ENCODE measurements at regions not wholly inside any gene's neighbourhood (a gene's known extent, or its start where the extent isn't known, plus 50 kb on each side); places are given as distances from the start of the nearest gene placed in this dataset.

DNA sequence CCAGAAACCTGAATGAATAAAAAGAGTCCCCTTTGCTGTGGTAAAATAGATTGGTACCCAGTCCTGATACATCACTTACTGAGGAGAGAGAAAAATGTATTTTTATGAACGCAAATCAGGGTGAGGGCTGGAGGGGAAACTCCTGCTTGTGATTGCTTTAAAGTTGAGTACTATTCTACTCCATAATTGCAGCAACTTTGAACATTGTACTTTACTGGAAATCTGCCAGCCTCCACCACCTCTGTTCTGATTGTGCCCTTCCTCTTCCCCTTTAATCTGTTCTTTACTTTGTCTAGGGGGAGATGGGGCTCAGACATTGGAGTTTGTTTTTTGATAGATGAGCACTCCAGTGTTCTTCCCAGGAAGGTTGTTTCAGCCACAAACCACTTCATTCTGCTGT lies 81.9 kb downstream of the C3orf38 start:
- Histone ChIP-seq H3K4me3 (no peak overlapping the region), H3K9ac (ENCODE audit: insufficient read depth in 1 of 2, low read length in 2 of 2) (no peak overlapping the region), H3K27me3 (ENCODE audit: control insufficient read depth in 3 of 3, insufficient read depth in 3 of 3, low read length in 2 of 3) (no peaks in the 10 kb centered on the region), H3K27ac (ENCODE audit: low read depth in 1 of 2, low read length in 1 of 2) (no peak overlapping the region), H3K4me1 (ENCODE audit: control insufficient read depth in 5 of 5, insufficient read depth in 5 of 5, low read length in 5 of 5) (no peaks in the 10 kb centered on the region), H3K36me3 (ENCODE audit: control insufficient read depth in 4 of 4, insufficient read depth in 4 of 4, low read length in 4 of 4) (no peaks in the 10 kb centered on the region), H3K9me3 (ENCODE audit: control insufficient read depth in 4 of 4, insufficient read depth in 3 of 4, low read length in 3 of 4) (peaks cover 0 to 4% (median 0%) of the 10 kb centered on the region in 4 donors)
- no peak for ATAC-seq (ENCODE audit: insufficient read depth, low FRiP score)
- TF ChIP-seq, protein P1, sequence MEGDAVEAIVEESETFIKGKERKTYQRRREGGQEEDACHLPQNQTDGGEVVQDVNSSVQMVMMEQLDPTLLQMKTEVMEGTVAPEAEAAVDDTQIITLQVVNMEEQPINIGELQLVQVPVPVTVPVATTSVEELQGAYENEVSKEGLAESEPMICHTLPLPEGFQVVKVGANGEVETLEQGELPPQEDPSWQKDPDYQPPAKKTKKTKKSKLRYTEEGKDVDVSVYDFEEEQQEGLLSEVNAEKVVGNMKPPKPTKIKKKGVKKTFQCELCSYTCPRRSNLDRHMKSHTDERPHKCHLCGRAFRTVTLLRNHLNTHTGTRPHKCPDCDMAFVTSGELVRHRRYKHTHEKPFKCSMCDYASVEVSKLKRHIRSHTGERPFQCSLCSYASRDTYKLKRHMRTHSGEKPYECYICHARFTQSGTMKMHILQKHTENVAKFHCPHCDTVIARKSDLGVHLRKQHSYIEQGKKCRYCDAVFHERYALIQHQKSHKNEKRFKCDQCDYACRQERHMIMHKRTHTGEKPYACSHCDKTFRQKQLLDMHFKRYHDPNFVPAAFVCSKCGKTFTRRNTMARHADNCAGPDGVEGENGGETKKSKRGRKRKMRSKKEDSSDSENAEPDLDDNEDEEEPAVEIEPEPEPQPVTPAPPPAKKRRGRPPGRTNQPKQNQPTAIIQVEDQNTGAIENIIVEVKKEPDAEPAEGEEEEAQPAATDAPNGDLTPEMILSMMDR (IDR thresholded peaks at IDR 0.05; ENCODE audit: control extremely low read depth, extremely low read depth) = no peak
- no peak for DNase-seq
- WGBS, 2 donors = 63 to 85% methylated on average over 1 of the region's 1 CpG

DNA sequence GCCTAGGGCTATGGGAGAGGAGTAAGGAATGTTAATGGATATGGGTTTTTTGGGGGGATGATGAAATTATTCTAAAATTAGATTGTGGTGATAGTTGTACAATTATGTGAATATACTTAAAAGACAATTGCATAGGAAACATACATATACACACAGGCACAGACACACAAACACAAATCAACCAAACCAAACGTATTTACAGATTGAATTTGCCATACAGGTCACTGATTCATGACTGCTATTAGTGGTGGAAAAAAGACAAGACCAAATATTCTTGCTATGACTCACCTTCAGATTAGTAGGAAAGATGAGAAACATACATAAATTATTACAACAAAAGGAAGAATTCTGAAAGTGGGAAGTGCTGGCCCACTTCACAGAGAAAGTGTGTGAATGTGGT lies 85.3 kb downstream of the C3orf38 start:
- DNase-seq = no peak
- TF ChIP-seq, protein P1 (IDR thresholded peaks at IDR 0.05; ENCODE audit: control extremely low read depth, extremely low read depth) = no peak

DNA sequence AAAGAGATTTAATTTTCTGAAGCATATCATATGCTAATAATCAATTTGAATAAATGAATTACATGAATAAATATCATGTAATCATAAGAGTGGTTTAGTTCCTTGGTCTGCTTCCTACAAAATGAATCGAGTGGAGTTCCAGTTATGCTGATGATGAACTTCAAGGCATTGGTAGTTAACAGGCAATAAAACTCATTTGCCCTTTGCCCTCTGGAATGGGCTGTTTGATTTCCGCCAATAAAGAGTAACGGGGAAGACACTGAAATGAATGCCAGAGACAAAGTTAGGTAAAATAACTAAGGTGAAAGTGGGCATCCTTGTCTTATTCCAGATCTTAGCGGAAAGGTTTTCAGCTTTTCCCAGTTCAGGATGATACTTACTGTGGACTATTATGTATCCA lies 90.1 kb downstream of the C3orf38 start:
- DNase-seq (no peak), ATAC-seq (ENCODE audit: insufficient read depth, low FRiP score) (no peak)
- Histone ChIP-seq H3K36me3 (ENCODE audit: control insufficient read depth in 4 of 4, insufficient read depth in 4 of 4, low read length in 4 of 4) (no peaks in the 10 kb centered on the region), H3K27me3 (ENCODE audit: control insufficient read depth in 3 of 3, insufficient read depth in 3 of 3, low read length in 2 of 3) (no peaks in the 10 kb centered on the region), H3K4me3 (no peak overlapping the region), H3K27ac (ENCODE audit: low read depth in 1 of 2, low read length in 1 of 2) (no peak overlapping the region), H3K4me1 (ENCODE audit: control insufficient read depth in 5 of 5, insufficient read depth in 5 of 5, low read length in 5 of 5) (no peaks in the 10 kb centered on the region), H3K9me3 (ENCODE audit: control insufficient read depth in 4 of 4, insufficient read depth in 3 of 4, low read length in 3 of 4) (peaks cover 0 to 6% (median 0%) of the 10 kb centered on the region in 4 donors), H3K9ac (ENCODE audit: insufficient read depth in 1 of 2, low read length in 2 of 2) (no peak overlapping the region)
- TF ChIP-seq, protein P1 (IDR thresholded peaks at IDR 0.05; ENCODE audit: control extremely low read depth, extremely low read depth) = no peak
- WGBS, 2 donors = 90 to 92% methylated on average over 4 of the region's 4 CpGs

More for the DNA sequence above, 85.3 kb downstream of the C3orf38 start:
- Histone ChIP-seq H3K36me3 (ENCODE audit: control insufficient read depth in 4 of 4, insufficient read depth in 4 of 4, low read length in 4 of 4) (no peaks in the 10 kb centered on the region), H3K4me1 (ENCODE audit: control insufficient read depth in 5 of 5, insufficient read depth in 5 of 5, low read length in 5 of 5) (no peaks in the 10 kb centered on the region), H3K27me3 (ENCODE audit: control insufficient read depth in 3 of 3, insufficient read depth in 3 of 3, low read length in 2 of 3) (no peaks in the 10 kb centered on the region), H3K27ac (ENCODE audit: low read depth in 1 of 2, low read length in 1 of 2) (no peak overlapping the region), H3K4me3 (no peak overlapping the region), H3K9ac (ENCODE audit: insufficient read depth in 1 of 2, low read length in 2 of 2) (no peak overlapping the region), H3K9me3 (ENCODE audit: control insufficient read depth in 4 of 4, insufficient read depth in 3 of 4, low read length in 3 of 4) (peaks cover 0 to 4% (median 0%) of the 10 kb centered on the region in 4 donors)
- no peak for ATAC-seq (ENCODE audit: insufficient read depth, low FRiP score)
- 0 to 30% methylated on average over 1 of the region's 1 CpG for WGBS, 2 donors

GRCh38 chr3:88248658-88249057 lies 98.9 kb downstream of the C3orf38 start:
- Histone ChIP-seq H3K27me3 (ENCODE audit: control insufficient read depth in 3 of 3, insufficient read depth in 3 of 3, low read length in 2 of 3) (no peaks in the 10 kb centered on the region), H3K4me3 (no peak overlapping the region), H3K9ac (ENCODE audit: insufficient read depth in 1 of 2, low read length in 2 of 2) (no peak overlapping the region), H3K36me3 (ENCODE audit: control insufficient read depth in 4 of 4, insufficient read depth in 4 of 4, low read length in 4 of 4) (no peaks in the 10 kb centered on the region), H3K9me3 (ENCODE audit: control insufficient read depth in 4 of 4, insufficient read depth in 3 of 4, low read length in 3 of 4) (peaks cover 0 to 7% (median 0%) of the 10 kb centered on the region in 4 donors), H3K27ac (ENCODE audit: low read depth in 1 of 2, low read length in 1 of 2) (no peak overlapping the region), H3K4me1 (ENCODE audit: control insufficient read depth in 5 of 5, insufficient read depth in 5 of 5, low read length in 5 of 5) (no peaks in the 10 kb centered on the region)
- TF ChIP-seq, protein P1 (IDR thresholded peaks at IDR 0.05; ENCODE audit: control extremely low read depth, extremely low read depth) = no peak
- ATAC-seq (ENCODE audit: insufficient read depth, low FRiP score) = no peak
- no peak for DNase-seq

Data from lung (tissue), 11 donors.